HFFc6 (cell line): ENCODE measurements at regions not wholly inside any gene's neighbourhood (a gene's known extent, or its start where the extent isn't known, plus 50 kb on each side); places are given as distances from the start of the nearest gene placed in this dataset.
"Not testable (repeated sequence)": the region's sequence is repeated elsewhere in the genome, so short reads cannot be mapped to it uniquely, and the experiment has no call there.

Source experiments
- DNase-seq: peaks from one replicate; pipeline ENCODE4 v3.0.0-alpha.2; 2018
- H3K27ac Mint-ChIP-seq: 2 replicates; pipeline ENCODE4 v1.8.0; 2020; ENCODE audit warnings: mild to moderate bottlenecking, mixed read lengths
- H3K27me3 Mint-ChIP-seq: 2 replicates; pipeline ENCODE4 v1.8.0; 2021; ENCODE audit warnings: mild to moderate bottlenecking, moderate library complexity, mixed read lengths; ENCODE audit not compliant: insufficient read depth
- H3K36me3 Mint-ChIP-seq: 2 replicates; pipeline ENCODE4 v1.8.0; 2021; ENCODE audit warnings: low read depth, mixed read lengths
- H3K4me1 Mint-ChIP-seq: 2 replicates; pipeline ENCODE4 v1.8.0; 2020; ENCODE audit warnings: low read depth, mixed read lengths
- H3K4me3 Mint-ChIP-seq: 2 replicates; pipeline ENCODE4 v1.8.0; 2020; ENCODE audit warnings: mild to moderate bottlenecking, moderate library complexity, mixed read lengths
- H3K9me3 Mint-ChIP-seq: 2 replicates; pipeline ENCODE4 v1.8.0; 2020; ENCODE audit warnings: mild to moderate bottlenecking, mixed read lengths
- CTCF ChIP-seq: fragments of 200-600 bp; sonication (generic); IDR thresholded peaks from 2 replicates; pipeline ENCODE4 v1.5.0; 2021; ENCODE audit warnings: antibody characterized with exemption, mild to moderate bottlenecking

- no peak for TF ChIP-seq CTCF
- DNase-seq, result no peak
- Mint-ChIP-seq H3K27me3 (no peaks in the 10 kb centered on the region), H3K9me3 (no peaks in the 10 kb centered on the region), H3K4me3 (no peak overlapping the region), H3K4me1 (peaks cover 8% of the 10 kb centered on the region; the same call in 1 of the 2 replicates), H3K36me3 (no peaks in the 10 kb centered on the region), H3K27ac (no peak overlapping the region)
Observed at GRCh38 chr21:28018213-28018612, 974.5 kb downstream of the LTN1 start.

- no peaks in the 10 kb centered on the region for H3K36me3 Mint-ChIP-seq
- peaks cover 8% of the 10 kb centered on the region; the same call in 1 of the 2 replicates for H3K4me1 Mint-ChIP-seq
- H3K27me3 Mint-ChIP-seq, result no peaks in the 10 kb centered on the region
- DNase-seq, result no peak
- no peak overlapping the region for H3K27ac Mint-ChIP-seq
- no peak for TF ChIP-seq CTCF
- no peaks in the 10 kb centered on the region for H3K9me3 Mint-ChIP-seq
- no peak overlapping the region for H3K4me3 Mint-ChIP-seq
Observed at GRCh38 chr21:28016571-28016970, 976.1 kb downstream of the LTN1 start.

GRCh38 chr21:28013123-28013522 lies 979.6 kb downstream of the LTN1 start:
- H3K27me3 Mint-ChIP-seq, H3K36me3 Mint-ChIP-seq, H3K9me3 Mint-ChIP-seq, H3K4me1 Mint-ChIP-seq, DNase-seq, H3K4me3 Mint-ChIP-seq, H3K27ac Mint-ChIP-seq: not testable (repeated sequence)

- H3K27ac Mint-ChIP-seq, H3K36me3 Mint-ChIP-seq, DNase-seq, H3K4me1 Mint-ChIP-seq, H3K9me3 Mint-ChIP-seq, H3K27me3 Mint-ChIP-seq, H3K4me3 Mint-ChIP-seq: not testable (repeated sequence)
Observed at GRCh38 chr21:28011970-28012369, 980.7 kb downstream of the LTN1 start.

GRCh38 chr21:28008245-28008644 lies 984.4 kb downstream of the LTN1 start:
- not testable (repeated sequence) for H3K4me1 Mint-ChIP-seq, H3K27me3 Mint-ChIP-seq, H3K4me3 Mint-ChIP-seq, H3K9me3 Mint-ChIP-seq, H3K27ac Mint-ChIP-seq, DNase-seq, H3K36me3 Mint-ChIP-seq

GRCh38 chr21:28003627-28004026 lies 989.0 kb downstream of the LTN1 start:
- H3K9me3 Mint-ChIP-seq, H3K4me3 Mint-ChIP-seq, DNase-seq, H3K4me1 Mint-ChIP-seq, H3K36me3 Mint-ChIP-seq, H3K27ac Mint-ChIP-seq, H3K27me3 Mint-ChIP-seq: not testable (repeated sequence)

- H3K36me3 Mint-ChIP-seq, H3K4me3 Mint-ChIP-seq: not testable (repeated sequence)
Observed at GRCh38 chr21:27996906-27997305, 995.8 kb downstream of the LTN1 start.

GRCh38 chr21:27984663-27985325 lies 1007.9 kb downstream of the LTN1 start:
- not testable (repeated sequence) for H3K9me3 Mint-ChIP-seq, H3K36me3 Mint-ChIP-seq, H3K27ac Mint-ChIP-seq, H3K4me1 Mint-ChIP-seq, DNase-seq, H3K4me3 Mint-ChIP-seq, H3K27me3 Mint-ChIP-seq

More at GRCh38 chr21:27996906-27997305, 995.8 kb downstream of the LTN1 start:
- not testable (repeated sequence) for H3K27me3 Mint-ChIP-seq, H3K27ac Mint-ChIP-seq, H3K4me1 Mint-ChIP-seq, H3K9me3 Mint-ChIP-seq, DNase-seq

GRCh38 chr21:27979446-27979845 lies 1012.6 kb upstream of the ADAMTS5 start:
- not testable (repeated sequence) for H3K36me3 Mint-ChIP-seq, H3K27me3 Mint-ChIP-seq, H3K9me3 Mint-ChIP-seq, H3K27ac Mint-ChIP-seq, DNase-seq, H3K4me1 Mint-ChIP-seq, H3K4me3 Mint-ChIP-seq
